ENCODE measurements at regions not wholly inside any gene's neighbourhood (a gene's known extent, or its start where the extent isn't known, plus 50 kb on each side); places are given as distances from the start of the nearest gene placed in this dataset.

DNA sequence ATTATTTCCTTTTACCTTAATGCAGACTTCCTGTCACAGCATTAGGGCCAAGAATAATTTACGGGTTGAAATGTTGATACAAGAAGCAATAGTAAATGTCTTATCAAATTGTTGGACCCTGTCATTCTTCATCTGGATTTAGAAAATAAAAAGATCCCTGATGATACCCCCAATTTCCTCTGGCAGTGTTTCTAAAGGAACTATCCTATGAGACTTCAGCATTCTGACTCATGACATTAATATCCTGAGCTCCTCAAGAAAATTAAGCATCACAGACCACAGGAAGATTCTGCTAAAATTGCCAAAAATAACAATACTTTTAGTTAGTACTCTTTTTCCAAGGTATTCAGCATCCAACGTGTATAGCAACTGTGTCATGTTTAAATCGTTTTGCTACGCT is 490.5 kb upstream of the ANKRD30A start:
- Histone ChIP-seq H4K20me1 (replicated peaks in 1 of 2; ENCODE audit: control insufficient read depth in 1 of 2, insufficient read depth in 2 of 2, low read length in 2 of 2) (no peaks in the 10 kb centered on the region), H4K8ac (ENCODE audit: extremely low read depth, insufficient read depth, low read length) (no peak overlapping the region), H3K56ac (replicated peaks; ENCODE audit: insufficient read length, low read depth, low read length) (no peak overlapping the region), H2AK5ac (ENCODE audit: low read depth, low read length) (no peak overlapping the region), H2BK120ac (replicated peaks; ENCODE audit: low read depth, low read length) (no peak overlapping the region), H3K4me3 (ENCODE audit: extremely low read depth in 1 of 4, insufficient read depth in 2 of 4, low read depth in 3 of 4, low read length in 4 of 4) (no peak overlapping the region), H3K4me1 (replicated peaks in 1 of 4; ENCODE audit: control insufficient read depth in 3 of 4, insufficient read depth in 4 of 4, low read length in 3 of 4) (no peaks in the 10 kb centered on the region), H3K27ac (ENCODE audit: low read depth, low read length) (no peak overlapping the region), H3K36me3 (ENCODE audit: control insufficient read depth in 2 of 4, insufficient read depth in 4 of 4, low read length in 3 of 4) (no peaks in the 10 kb centered on the region), H3K9me3 (ENCODE audit: insufficient read depth in 2 of 2, low read depth in 1 of 2, low read length in 1 of 2) (no peaks in the 10 kb centered on the region), H3K27me3 (replicated peaks in 1 of 4; ENCODE audit: control insufficient read depth in 3 of 4, extremely low read depth in 1 of 4, insufficient read depth in 3 of 4, low read length in 3 of 4) (no peaks in the 10 kb centered on the region), H3K9ac (replicated peaks in 1 of 4; ENCODE audit: extremely low read depth in 1 of 4, low read depth in 3 of 4, low read length in 3 of 4) (no peak overlapping the region), H3K14ac (ENCODE audit: insufficient read length) (no peak overlapping the region), H3K79me2 (ENCODE audit: control insufficient read depth in 1 of 2, insufficient read depth in 2 of 2, low read length in 2 of 2) (no peaks in the 10 kb centered on the region), H2BK5ac (ENCODE audit: low read depth, low read length) (no peak overlapping the region), H3K23ac (ENCODE audit: insufficient read length) (no peak overlapping the region), H3K18ac (ENCODE audit: extremely low read depth, low read length) (no peak overlapping the region), H2BK12ac (ENCODE audit: low read depth, low read length) (no peak overlapping the region), H4K91ac (replicated peaks; ENCODE audit: insufficient read length, low read length) (no peak overlapping the region), H3K23me2 (ENCODE audit: low read depth, low read length) (no peaks in the 10 kb centered on the region; the same call in 1 of the 2 replicates), H2AFZ (ENCODE audit: low read length) (no peak overlapping the region), H3K4ac (replicated peaks; ENCODE audit: insufficient read length, low read depth, low read length) (no peak overlapping the region), H2BK20ac (ENCODE audit: low read length) (no peak overlapping the region), H3K4me2 (ENCODE audit: insufficient read depth in 1 of 2, low read depth in 2 of 2, low read length in 2 of 2) (no peak overlapping the region), H4K5ac (ENCODE audit: insufficient read length, low read depth, low read length) (no peak overlapping the region), H2BK15ac (ENCODE audit: low read length) (no peak overlapping the region), H3K79me1 (ENCODE audit: low read depth, low read length) (no peaks in the 10 kb centered on the region)
- POLR2A ChIA-PET (ENCODE audit: partially characterized antibody) = no interaction called here
- no peak for DNase-seq (ENCODE audit: low read depth in 1 of 2, low spot score in 2 of 2)
- CTCF ChIA-PET (ENCODE audit: partially characterized antibody) = interaction anchor here (0.6 to 0.7 kb wide), 2 partner anchors 16 to 1354 kb away, joined by 3 read pairs; no protein-coding TSS in a partner anchor
- FAIRE-seq = no peak
- no peak for TF ChIP-seq RNF2 (IDR thresholded peaks at IDR 0.05; ENCODE audit: borderline replicate concordance, low read depth, low read length, missing control alignments, poor library complexity, severe bottlenecking)
- WGBS, 2 experiments (ENCODE audit: extremely low coverage in 1 of 2, insufficient coverage in 1 of 2, insufficient read length in 1 of 2, insufficient replicate concordance in 2 of 2, low coverage in 1 of 2, low lambda C conversion rate in 2 of 2, missing lambda C conversion rate in 1 of 2) = 84% methylated on average over 4 of the region's 4 CpGs; no CpG with 5 or more reads in 1 of the 2 experiments
